ENCODE measurements at regions not wholly inside any gene's neighbourhood (a gene's known extent, or its start where the extent isn't known, plus 50 kb on each side); places are given as distances from the start of the nearest gene placed in this dataset.

DNA sequence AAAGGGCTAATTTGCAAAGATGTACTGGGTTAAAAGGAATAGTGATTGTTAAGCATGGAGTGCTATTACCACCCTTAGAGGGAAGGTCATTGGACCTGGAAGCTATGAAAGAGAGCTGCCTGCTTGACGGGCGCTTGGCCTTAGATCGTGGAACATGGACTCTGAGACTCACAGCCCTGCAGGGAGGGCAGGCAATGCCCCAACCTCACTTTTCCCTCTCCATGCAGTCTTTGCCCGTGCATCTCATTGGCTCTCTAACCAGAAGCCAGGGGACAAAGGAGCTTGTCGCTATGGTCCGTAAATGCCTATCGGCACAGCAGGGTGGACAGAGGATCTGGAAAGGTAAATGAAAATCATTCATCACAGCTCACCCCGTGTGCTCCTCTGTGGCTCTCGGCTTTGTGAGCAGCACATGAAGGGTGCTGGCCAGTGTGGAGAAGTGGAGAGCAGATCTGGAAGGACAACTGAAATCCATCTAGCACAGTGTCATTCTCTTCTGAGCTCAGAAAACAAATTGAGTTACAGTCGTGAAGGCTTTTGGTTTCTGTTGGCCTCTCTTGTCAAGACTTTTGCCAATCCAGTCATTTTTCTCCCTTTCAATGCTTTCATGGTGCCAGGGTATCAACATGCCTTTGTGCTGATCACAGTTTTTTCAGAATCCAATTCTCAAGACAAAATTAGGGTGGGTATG lies 186.2 kb downstream of the SNX18 start:
- intact Hi-C loops (cut with DNase I, micrococcal nuclease), result no loop called here
- DNase-seq (no peak), ATAC-seq (no peak)
- no peaks in the 10 kb centered on the region for H3K4me1 Mint-ChIP-seq
- H3K4me3 Mint-ChIP-seq, result no peak overlapping the region
- ChIA-PET CTCF (no interaction called here), POLR2A (no interaction called here)
- H3K27me3 Mint-ChIP-seq, result no peaks in the 10 kb centered on the region
- no peaks in the 10 kb centered on the region for H3K9me3 Mint-ChIP-seq (ENCODE audit: low read depth)
- H3K27ac Mint-ChIP-seq, result no peak overlapping the region
- no peaks in the 10 kb centered on the region for H3K36me3 Mint-ChIP-seq (ENCODE audit: low read depth)

- ChIA-PET CTCF (interaction anchor here (1.3 kb wide), 1 partner anchor 117 kb away, joined by 3 read pairs; no protein-coding TSS in a partner anchor), POLR2A (no interaction called here)
- H3K9me3 Mint-ChIP-seq (ENCODE audit: low read depth), result no peaks in the 10 kb centered on the region
- no peak overlapping the region for H3K4me3 Mint-ChIP-seq
- no peaks in the 10 kb centered on the region for H3K4me1 Mint-ChIP-seq
- H3K27me3 Mint-ChIP-seq, result no peaks in the 10 kb centered on the region
- ATAC-seq (no peak), DNase-seq (no peak)
- H3K36me3 Mint-ChIP-seq (ENCODE audit: low read depth), result no peaks in the 10 kb centered on the region
- intact Hi-C loops (cut with DNase I, micrococcal nuclease), result no loop called here
- no peak overlapping the region for H3K27ac Mint-ChIP-seq
Measured at GRCh38 chr5:54703133-54703532, 185.6 kb downstream of the SNX18 start.

- CTCF ChIA-PET, result interaction anchor here (1.3 kb wide), 1 partner anchor 118 kb away, joined by 3 read pairs; no protein-coding TSS in a partner anchor
- POLR2A ChIA-PET, result no interaction called here
- no peaks in the 10 kb centered on the region for H3K27me3 Mint-ChIP-seq
- intact Hi-C loops (cut with DNase I, micrococcal nuclease), result no loop called here
- no peak overlapping the region for H3K4me3 Mint-ChIP-seq
- DNase-seq (no peak), ATAC-seq (no peak)
- no peaks in the 10 kb centered on the region for H3K36me3 Mint-ChIP-seq (ENCODE audit: low read depth)
- H3K4me1 Mint-ChIP-seq, result no peaks in the 10 kb centered on the region
- no peak overlapping the region for H3K27ac Mint-ChIP-seq
- no peaks in the 10 kb centered on the region for H3K9me3 Mint-ChIP-seq (ENCODE audit: low read depth)
Measured at GRCh38 chr5:54702470-54702869, 184.9 kb downstream of the SNX18 start.

- Mint-ChIP-seq H3K9me3 (ENCODE audit: low read depth) (no peaks in the 10 kb centered on the region), H3K4me1 (no peaks in the 10 kb centered on the region), H3K27me3 (no peaks in the 10 kb centered on the region), H3K4me3 (no peak overlapping the region), H3K36me3 (ENCODE audit: low read depth) (no peaks in the 10 kb centered on the region), H3K27ac (no peak overlapping the region)
- DNase-seq, result no peak
- no peak for ATAC-seq
- intact Hi-C loops (cut with DNase I, micrococcal nuclease), result no loop called here
- CTCF ChIA-PET, result no interaction called here
- POLR2A ChIA-PET, result no interaction called here
Measured at GRCh38 chr5:54700986-54701578, 183.5 kb downstream of the SNX18 start.

DNA sequence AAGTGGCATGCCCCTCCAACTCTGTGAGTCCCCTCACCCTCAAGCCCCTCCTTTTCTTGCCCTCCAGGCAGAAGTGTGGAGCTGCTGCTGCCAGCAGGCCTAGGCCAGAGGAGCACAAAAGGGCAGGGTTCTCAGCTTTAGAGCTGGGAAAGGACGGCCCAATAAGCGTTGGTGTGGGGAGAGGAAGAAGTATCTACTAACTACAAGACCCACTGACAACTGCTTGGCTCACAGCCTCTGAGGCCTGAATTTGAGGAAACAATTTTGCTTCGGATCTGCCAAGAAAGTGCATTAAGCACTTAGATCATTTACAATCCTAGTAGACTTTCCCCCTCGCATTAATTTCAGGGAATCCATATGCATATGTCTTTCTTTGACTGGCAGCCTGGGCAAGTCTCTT lies 179.4 kb downstream of the SNX18 start:
- Mint-ChIP-seq H3K4me1 (no peaks in the 10 kb centered on the region), H3K27me3 (no peaks in the 10 kb centered on the region), H3K27ac (no peak overlapping the region), H3K9me3 (ENCODE audit: low read depth) (no peaks in the 10 kb centered on the region), H3K36me3 (ENCODE audit: low read depth) (no peaks in the 10 kb centered on the region), H3K4me3 (no peak overlapping the region)
- no peak for DNase-seq
- no peak for ATAC-seq
- ChIA-PET POLR2A (no interaction called here), CTCF (interaction anchor here (1.6 kb wide), 1 partner anchor 14 kb away, joined by 4 read pairs; no protein-coding TSS in a partner anchor)
- intact Hi-C loops (cut with DNase I, micrococcal nuclease), result no loop called here

GRCh38 chr5:54696346-54696745 lies 178.8 kb downstream of the SNX18 start:
- DNase-seq (no peak), ATAC-seq (no peak)
- H3K27ac Mint-ChIP-seq, result no peak overlapping the region
- no peak overlapping the region for H3K4me3 Mint-ChIP-seq
- intact Hi-C loops (cut with DNase I, micrococcal nuclease), result no loop called here
- no peaks in the 10 kb centered on the region for H3K36me3 Mint-ChIP-seq (ENCODE audit: low read depth)
- no peaks in the 10 kb centered on the region for H3K4me1 Mint-ChIP-seq
- CTCF ChIA-PET, result interaction anchor here (1.6 kb wide), 1 partner anchor 15 kb away, joined by 4 read pairs; no protein-coding TSS in a partner anchor
- H3K9me3 Mint-ChIP-seq (ENCODE audit: low read depth), result no peaks in the 10 kb centered on the region
- POLR2A ChIA-PET, result no interaction called here
- H3K27me3 Mint-ChIP-seq, result no peaks in the 10 kb centered on the region

DNA sequence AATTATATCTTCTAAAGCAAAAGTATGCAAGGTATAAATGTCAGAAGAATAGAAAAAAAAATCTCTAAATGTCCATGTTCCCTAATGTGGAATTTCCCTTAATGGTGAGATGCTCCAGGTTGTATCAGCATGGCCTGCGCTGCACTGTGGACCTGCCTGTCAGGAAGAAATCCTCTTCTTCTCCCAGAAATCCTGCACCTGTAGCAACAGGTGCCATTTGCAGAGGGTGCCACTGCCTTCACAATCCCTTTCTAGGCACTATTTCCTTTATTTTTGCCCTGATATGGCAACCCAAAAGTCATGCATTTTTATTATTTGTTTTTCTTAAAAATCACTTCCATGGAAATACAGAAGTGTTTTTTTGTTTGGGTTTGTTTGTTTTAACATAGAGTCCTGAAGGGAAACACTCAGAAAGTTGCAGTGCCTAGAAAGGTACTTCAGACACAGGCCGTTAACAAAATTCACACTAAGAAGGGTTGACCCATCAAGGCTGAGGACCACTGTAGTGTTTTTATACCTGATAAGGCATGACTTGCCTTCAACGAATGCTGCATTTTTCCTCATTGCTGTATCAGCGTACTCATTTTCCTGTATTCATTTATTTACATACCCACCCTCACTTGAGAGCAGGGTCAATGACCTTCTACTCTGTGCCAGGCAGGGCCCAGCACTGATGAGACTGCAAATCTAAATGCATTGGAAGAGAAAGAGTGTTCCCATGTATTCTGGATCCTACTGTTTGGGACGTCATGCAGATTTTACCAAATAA lies 177.8 kb downstream of the SNX18 start:
- intact Hi-C loops (cut with DNase I, micrococcal nuclease), result no loop called here
- H3K9me3 Mint-ChIP-seq (ENCODE audit: low read depth), result no peaks in the 10 kb centered on the region
- no peak overlapping the region for H3K27ac Mint-ChIP-seq
- H3K4me1 Mint-ChIP-seq, result no peaks in the 10 kb centered on the region
- no peaks in the 10 kb centered on the region for H3K36me3 Mint-ChIP-seq (ENCODE audit: low read depth)
- ChIA-PET CTCF (no interaction called here), POLR2A (no interaction called here)
- H3K27me3 Mint-ChIP-seq, result no peaks in the 10 kb centered on the region
- ATAC-seq (no peak), DNase-seq (no peak)
- H3K4me3 Mint-ChIP-seq, result no peak overlapping the region

- ATAC-seq, result no peak
- ChIA-PET POLR2A (no interaction called here), CTCF (interaction anchor here (0.7 kb wide), 1 partner anchor 378 kb away, joined by 3 read pairs; no protein-coding TSS in a partner anchor)
- DNase-seq, result no peak
- Mint-ChIP-seq H3K4me3 (no peak overlapping the region), H3K9me3 (ENCODE audit: low read depth) (no peaks in the 10 kb centered on the region), H3K27ac (no peak overlapping the region), H3K27me3 (no peaks in the 10 kb centered on the region), H3K4me1 (no peaks in the 10 kb centered on the region), H3K36me3 (ENCODE audit: low read depth) (no peaks in the 10 kb centered on the region)
- intact Hi-C loops (cut with DNase I, micrococcal nuclease), result no loop called here
Measured at GRCh38 chr5:54693936-54694657, 176.5 kb downstream of the SNX18 start.

DNA sequence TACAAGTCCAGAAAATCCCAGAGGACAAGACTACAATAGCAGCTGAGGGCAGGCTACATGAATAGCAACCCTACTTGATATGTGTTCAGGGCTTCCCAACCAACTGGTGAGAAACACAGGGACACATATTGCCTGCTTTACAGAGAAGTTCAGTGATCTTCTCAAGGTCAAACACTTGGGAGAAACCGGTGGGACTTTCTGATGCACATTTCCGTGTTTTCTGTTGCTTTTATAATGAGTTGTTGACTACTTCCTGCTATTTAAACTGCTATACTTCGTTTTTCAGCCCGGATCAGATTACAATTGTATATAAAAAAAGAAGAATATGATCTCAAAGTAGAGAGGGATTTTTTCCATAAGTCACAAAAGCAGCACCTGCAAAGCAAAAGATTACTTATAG lies 175.1 kb downstream of the SNX18 start:
- H3K36me3 Mint-ChIP-seq (ENCODE audit: low read depth), result no peaks in the 10 kb centered on the region
- no peak overlapping the region for H3K4me3 Mint-ChIP-seq
- no peak overlapping the region for H3K27ac Mint-ChIP-seq
- H3K9me3 Mint-ChIP-seq (ENCODE audit: low read depth), result peaks cover 4% of the 10 kb centered on the region
- no peaks in the 10 kb centered on the region for H3K4me1 Mint-ChIP-seq
- no peak for ATAC-seq
- H3K27me3 Mint-ChIP-seq, result no peaks in the 10 kb centered on the region
- ChIA-PET CTCF (interaction anchor here (0.5 kb wide), 1 partner anchor 67 kb away, joined by 3 read pairs; no protein-coding TSS in a partner anchor), POLR2A (no interaction called here)
- DNase-seq, result no peak
- intact Hi-C loops (cut with DNase I, micrococcal nuclease), result no loop called here

DNA sequence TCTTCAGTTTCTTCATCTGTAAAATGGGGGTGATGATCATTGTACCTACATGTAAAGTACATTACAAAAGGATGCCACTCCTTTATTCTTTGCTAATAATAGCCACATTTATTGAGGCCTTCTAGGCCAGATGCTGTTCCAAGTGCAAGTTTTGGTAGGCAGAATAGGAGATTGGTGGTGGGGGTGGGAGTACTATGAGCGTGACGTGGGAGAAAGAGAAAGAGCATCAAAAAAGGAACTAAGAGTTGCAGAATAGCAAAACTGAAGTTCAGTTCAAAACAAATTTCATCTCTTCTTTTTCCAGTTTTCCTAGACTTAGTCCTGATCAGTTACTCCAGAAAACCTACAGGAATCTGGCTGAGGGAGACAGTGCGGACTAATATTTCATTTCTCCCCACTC lies 174.1 kb downstream of the SNX18 start:
- CTCF ChIA-PET, result no interaction called here
- Mint-ChIP-seq H3K4me3 (no peak overlapping the region), H3K9me3 (ENCODE audit: low read depth) (peaks cover 4% of the 10 kb centered on the region), H3K27me3 (no peaks in the 10 kb centered on the region), H3K27ac (no peak overlapping the region), H3K4me1 (no peaks in the 10 kb centered on the region), H3K36me3 (ENCODE audit: low read depth) (no peaks in the 10 kb centered on the region)
- intact Hi-C loops (cut with DNase I, micrococcal nuclease), result no loop called here
- no peak for ATAC-seq
- POLR2A ChIA-PET, result no interaction called here
- no peak for DNase-seq

GRCh38 chr5:54689411-54690251 lies 172.1 kb downstream of the SNX18 start:
- CTCF ChIA-PET, result interaction anchor here (1.1 to 1.4 kb wide), 2 partner anchors 70 to 155 kb away, joined by 3 to 5 read pairs; no protein-coding TSS in a partner anchor
- Mint-ChIP-seq H3K4me3 (no peak overlapping the region), H3K9me3 (ENCODE audit: low read depth) (peaks cover 4% of the 10 kb centered on the region), H3K27me3 (no peaks in the 10 kb centered on the region), H3K36me3 (ENCODE audit: low read depth) (no peaks in the 10 kb centered on the region), H3K4me1 (no peaks in the 10 kb centered on the region), H3K27ac (no peak overlapping the region)
- intact Hi-C loops (cut with DNase I, micrococcal nuclease), result no loop called here
- DNase-seq (no peak), ATAC-seq (no peak)
- POLR2A ChIA-PET, result no interaction called here

Data from activated CD4-positive, alpha-beta T cell treated with anti-CD3 and anti-CD28 coated beads for 36 hours (primary cell).